ENCODE measurements at regions not wholly inside any gene's neighbourhood (a gene's known extent, or its start where the extent isn't known, plus 50 kb on each side); places are given as distances from the start of the nearest gene placed in this dataset.
"Not testable (repeated sequence)": the region's sequence is repeated elsewhere in the genome, so short reads cannot be mapped to it uniquely, and the experiment has no call there.

- Histone ChIP-seq H3K27me3 (ENCODE audit: control insufficient read depth, insufficient read depth, low read length) (no peaks in the 10 kb centered on the region), H3K36me3 (ENCODE audit: control insufficient read depth, insufficient read depth, low read length) (no peaks in the 10 kb centered on the region), H3K27ac (no peak overlapping the region), H3K4me1 (no peaks in the 10 kb centered on the region), H3K79me2 (no peaks in the 10 kb centered on the region), H3K4me2 (ENCODE audit: low read length) (no peak overlapping the region), H3K9me3 (ENCODE audit: control insufficient read depth, low read length) (no peaks in the 10 kb centered on the region), H3K9ac (no peak overlapping the region), H3K4me3 (ENCODE audit: low read depth, low read length) (no peak overlapping the region), H2AFZ (no peak overlapping the region)
- TF ChIP-seq CTCF (IDR thresholded peaks at IDR 0.05): no peak
Observed at GRCh38 chr14:58919217-58919616, 269.2 kb upstream of the DAAM1 start.

- Histone ChIP-seq H2AFZ (no peak overlapping the region), H3K4me3 (ENCODE audit: low read depth, low read length) (no peak overlapping the region), H3K27me3 (ENCODE audit: control insufficient read depth, insufficient read depth, low read length) (no peaks in the 10 kb centered on the region), H3K4me2 (ENCODE audit: low read length) (no peak overlapping the region), H3K27ac (no peak overlapping the region), H3K79me2 (no peaks in the 10 kb centered on the region), H3K36me3 (ENCODE audit: control insufficient read depth, insufficient read depth, low read length) (no peaks in the 10 kb centered on the region), H3K9ac (no peak overlapping the region), H3K9me3 (ENCODE audit: control insufficient read depth, low read length) (no peaks in the 10 kb centered on the region), H3K4me1 (no peaks in the 10 kb centered on the region)
- no peak for TF ChIP-seq CTCF (IDR thresholded peaks at IDR 0.05)
Observed at GRCh38 chr14:58920230-58920629, 268.2 kb upstream of the DAAM1 start.

GRCh38 chr14:58922201-58922940 lies 266.1 kb upstream of the DAAM1 start:
- not testable (repeated sequence) for H3K79me2 ChIP-seq; H3K27ac ChIP-seq; H3K9ac ChIP-seq; H3K36me3 ChIP-seq (ENCODE audit: control insufficient read depth, insufficient read depth, low read length); H2AFZ ChIP-seq; H3K4me2 ChIP-seq (ENCODE audit: low read length); H3K27me3 ChIP-seq (ENCODE audit: control insufficient read depth, insufficient read depth, low read length); H3K9me3 ChIP-seq (ENCODE audit: control insufficient read depth, low read length); H3K4me1 ChIP-seq; H3K4me3 ChIP-seq (ENCODE audit: low read depth, low read length)

- Histone ChIP-seq H3K4me3 (ENCODE audit: low read depth, low read length) (no peak overlapping the region), H3K27ac (no peak overlapping the region), H3K9ac (no peak overlapping the region), H3K27me3 (ENCODE audit: control insufficient read depth, insufficient read depth, low read length) (no peaks in the 10 kb centered on the region), H3K4me2 (ENCODE audit: low read length) (no peak overlapping the region), H3K79me2 (no peaks in the 10 kb centered on the region), H3K9me3 (ENCODE audit: control insufficient read depth, low read length) (no peaks in the 10 kb centered on the region), H3K36me3 (ENCODE audit: control insufficient read depth, insufficient read depth, low read length) (no peaks in the 10 kb centered on the region), H2AFZ (no peak overlapping the region), H3K4me1 (no peaks in the 10 kb centered on the region)
- no peak for TF ChIP-seq CTCF (IDR thresholded peaks at IDR 0.05)
Observed at GRCh38 chr14:58923751-58924405, 264.6 kb upstream of the DAAM1 start.

GRCh38 chr14:58941629-58942028 lies 246.8 kb upstream of the DAAM1 start:
- Histone ChIP-seq H3K27me3 (ENCODE audit: control insufficient read depth, insufficient read depth, low read length) (no peaks in the 10 kb centered on the region), H3K79me2 (no peaks in the 10 kb centered on the region), H3K4me3 (ENCODE audit: low read depth, low read length) (no peak overlapping the region), H3K9ac (no peak overlapping the region), H2AFZ (no peak overlapping the region), H3K4me1 (no peaks in the 10 kb centered on the region), H3K9me3 (ENCODE audit: control insufficient read depth, low read length) (no peaks in the 10 kb centered on the region), H3K27ac (no peak overlapping the region), H3K4me2 (ENCODE audit: low read length) (no peak overlapping the region), H3K36me3 (ENCODE audit: control insufficient read depth, insufficient read depth, low read length) (no peaks in the 10 kb centered on the region)
- TF ChIP-seq CTCF (IDR thresholded peaks at IDR 0.05): no peak

Data from parathyroid adenoma (tissue), 2 donors.